Endothelial cell (in vitro differentiated cells): ENCODE measurements at regions not wholly inside any gene's neighbourhood (a gene's known extent, or its start where the extent isn't known, plus 50 kb on each side); places are given as distances from the start of the nearest gene placed in this dataset.
A peak's percentile ranks its signal among the peaks of the same experiment; 100 is the strongest.

Source experiments
- DNase-seq: peaks from one replicate; pipeline ENCODE4 v3.0.0; 2021; ENCODE audit warnings: low spot score
- H3K27ac Mint-ChIP-seq: one replicate; pipeline ENCODE4 v1.8.0; 2021; ENCODE audit warnings: mixed read lengths, inconsistent platforms; ENCODE audit not compliant: unreplicated experiment
- H3K27me3 Mint-ChIP-seq: one replicate; pipeline ENCODE4 v1.8.0; 2021; ENCODE audit warnings: mild to moderate bottlenecking, moderate library complexity, mixed read lengths, inconsistent platforms; ENCODE audit not compliant: unreplicated experiment
- H3K36me3 Mint-ChIP-seq: one replicate; pipeline ENCODE4 v1.8.0; 2021; ENCODE audit warnings: mild to moderate bottlenecking, low read depth, mixed read lengths, inconsistent platforms; ENCODE audit not compliant: unreplicated experiment
- H3K4me1 Mint-ChIP-seq: one replicate; pipeline ENCODE4 v1.8.0; 2021; ENCODE audit warnings: mild to moderate bottlenecking, mixed read lengths, inconsistent platforms; ENCODE audit not compliant: unreplicated experiment
- H3K4me3 Mint-ChIP-seq: one replicate; pipeline ENCODE4 v1.8.0; 2021; ENCODE audit warnings: mild to moderate bottlenecking, mixed read lengths, inconsistent platforms; ENCODE audit not compliant: unreplicated experiment
- H3K9me3 Mint-ChIP-seq: one replicate; pipeline ENCODE4 v1.8.0; 2021; ENCODE audit warnings: mixed read lengths, inconsistent platforms; ENCODE audit not compliant: unreplicated experiment
- CTCF ChIP-seq: fragments of 200-600 bp; sonication (generic); IDR thresholded peaks from one replicate; pipeline ENCODE4 v1.5.0; 2021; ENCODE audit warnings: antibody characterized with exemption; ENCODE audit not compliant: unreplicated experiment

GRCh38 chr18:37778417-37779165 lies 213.0 kb upstream of the CELF4 start:
- H3K4me3 Mint-ChIP-seq = no peak overlapping the region
- no peaks in the 10 kb centered on the region for H3K9me3 Mint-ChIP-seq
- peak; percentile 93 for TF ChIP-seq CTCF
- H3K36me3 Mint-ChIP-seq = no peaks in the 10 kb centered on the region
- H3K27me3 Mint-ChIP-seq = peaks cover 2% of the 10 kb centered on the region
- H3K4me1 Mint-ChIP-seq = no peaks in the 10 kb centered on the region
- peak; percentile 89 for DNase-seq
- H3K27ac Mint-ChIP-seq = no peak overlapping the region

GRCh38 chr18:37769826-37770225 lies 204.2 kb upstream of the CELF4 start:
- no peak for DNase-seq
- no peaks in the 10 kb centered on the region for H3K9me3 Mint-ChIP-seq
- H3K4me1 Mint-ChIP-seq = no peaks in the 10 kb centered on the region
- H3K27me3 Mint-ChIP-seq = peaks cover 1% of the 10 kb centered on the region
- H3K36me3 Mint-ChIP-seq = no peaks in the 10 kb centered on the region
- TF ChIP-seq CTCF = no peak
- H3K27ac Mint-ChIP-seq = no peak overlapping the region
- H3K4me3 Mint-ChIP-seq = no peak overlapping the region

- H3K4me1 Mint-ChIP-seq = no peaks in the 10 kb centered on the region
- no peaks in the 10 kb centered on the region for H3K9me3 Mint-ChIP-seq
- peaks cover 4% of the 10 kb centered on the region for H3K27me3 Mint-ChIP-seq
- no peak for DNase-seq
- H3K4me3 Mint-ChIP-seq = no peak overlapping the region
- TF ChIP-seq CTCF = no peak
- no peak overlapping the region for H3K27ac Mint-ChIP-seq
- H3K36me3 Mint-ChIP-seq = no peaks in the 10 kb centered on the region
Observed at GRCh38 chr18:37764541-37765288, 199.1 kb upstream of the CELF4 start.

- H3K9me3 Mint-ChIP-seq = no peaks in the 10 kb centered on the region
- no peak overlapping the region for H3K27ac Mint-ChIP-seq
- H3K4me1 Mint-ChIP-seq = no peaks in the 10 kb centered on the region
- no peaks in the 10 kb centered on the region for H3K36me3 Mint-ChIP-seq
- peaks cover 2% of the 10 kb centered on the region for H3K27me3 Mint-ChIP-seq
- no peak for DNase-seq
- no peak for TF ChIP-seq CTCF
- no peak overlapping the region for H3K4me3 Mint-ChIP-seq
Observed at GRCh38 chr18:37762076-37762621, 196.6 kb upstream of the CELF4 start.

GRCh38 chr18:37754141-37754540 lies 188.5 kb upstream of the CELF4 start:
- no peak for DNase-seq
- Mint-ChIP-seq H3K36me3 (no peaks in the 10 kb centered on the region), H3K4me3 (no peak overlapping the region), H3K27me3 (no peaks in the 10 kb centered on the region), H3K4me1 (peaks cover 14% of the 10 kb centered on the region), H3K9me3 (no peaks in the 10 kb centered on the region), H3K27ac (no peak overlapping the region)
- TF ChIP-seq CTCF = no peak
